HG02763 (cell line): ENCODE measurements at regions not wholly inside any gene's neighbourhood (a gene's known extent, or its start where the extent isn't known, plus 50 kb on each side); places are given as distances from the start of the nearest gene placed in this dataset.

Experiments
- ATAC-seq: cut with Tn5 transposase; IDR thresholded peaks from one replicate; pipeline ENCODE4 v1.9.1; 2021; ENCODE audit warnings: mild to moderate bottlenecking, moderate library complexity; ENCODE audit not compliant: unreplicated experiment

- ATAC-seq, result no peak
These were observed 318.5 kb downstream of the HRH4 start for GRCh38 chr18:24778810-24779418.

GRCh38 chr18:24782566-24782965 lies 322.1 kb downstream of the HRH4 start:
- ATAC-seq, result no peak

- no peak for ATAC-seq
These were observed 324.6 kb downstream of the HRH4 start for GRCh38 chr18:24785019-24785418.

- no peak for ATAC-seq
These were observed 325.6 kb downstream of the HRH4 start for GRCh38 chr18:24786027-24786426.

- no peak for ATAC-seq
These were observed 329.9 kb downstream of the HRH4 start for GRCh38 chr18:24790347-24790746.

GRCh38 chr18:24791751-24792545 lies 331.5 kb downstream of the HRH4 start:
- ATAC-seq, result no peak

- no peak for ATAC-seq
These were observed 333.3 kb downstream of the HRH4 start for GRCh38 chr18:24793742-24794141.

- no peak for ATAC-seq
These were observed 334.7 kb downstream of the HRH4 start for GRCh38 chr18:24795129-24795528.

- no peak for ATAC-seq
These were observed 337.5 kb downstream of the HRH4 start for GRCh38 chr18:24797981-24798380.

- ATAC-seq, result no peak
These were observed 338.7 kb downstream of the HRH4 start for GRCh38 chr18:24799176-24799575.

- ATAC-seq, result no peak
These were observed 339.3 kb downstream of the HRH4 start for GRCh38 chr18:24799720-24800119.

GRCh38 chr18:24801001-24801400 lies 340.6 kb downstream of the HRH4 start:
- ATAC-seq, result no peak

- ATAC-seq, result no peak
These were observed 342.0 kb downstream of the HRH4 start for GRCh38 chr18:24802456-24802855.

- no peak for ATAC-seq
These were observed 344.7 kb downstream of the HRH4 start for GRCh38 chr18:24805156-24805555.

- ATAC-seq, result no peak
These were observed 348.9 kb downstream of the HRH4 start for GRCh38 chr18:24809173-24809950.

- no peak for ATAC-seq
These were observed 350.3 kb downstream of the HRH4 start for GRCh38 chr18:24810561-24811305.

- ATAC-seq, result no peak
These were observed 351.7 kb downstream of the HRH4 start for GRCh38 chr18:24811950-24812681.

- ATAC-seq, result no peak
These were observed 354.1 kb downstream of the HRH4 start for GRCh38 chr18:24814521-24814920.

GRCh38 chr18:24817150-24817549 lies 356.7 kb downstream of the HRH4 start:
- ATAC-seq, result no peak

- ATAC-seq, result no peak
These were observed 357.3 kb downstream of the HRH4 start for GRCh38 chr18:24817587-24818371.
